Breast epithelium (tissue), 3 donors: ENCODE measurements at regions not wholly inside any gene's neighbourhood (a gene's known extent, or its start where the extent isn't known, plus 50 kb on each side); places are given as distances from the start of the nearest gene placed in this dataset.

Source experiments
- CTCF ChIP-seq, 3 donors: fragments of 450-650 bp; IDR thresholded peaks; one replicate each; pipeline ENCODE4 v1.5.1; 2016 to 2017; ENCODE audit warnings: antibody characterized with exemption in 3 of 3, mild to moderate bottlenecking in 3 of 3, moderate library complexity in 3 of 3
- POLR2A ChIP-seq: fragments of 450-650 bp; IDR thresholded peaks from one replicate; pipeline ENCODE4 v1.6.1; 2016; ENCODE audit warnings: antibody characterized with exemption, mild to moderate bottlenecking, moderate library complexity
- POLR2AphosphoS5 ChIP-seq, 3 donors: sonication (generic); formaldehyde crosslinking; IDR thresholded peaks; one replicate each; pipeline ENCODE4 v1.6.1; 2017; ENCODE audit warnings: antibody characterized with exemption in 3 of 3

- TF ChIP-seq CTCF (IDR thresholded peaks at IDR 0.05), result no peak
- TF ChIP-seq POLR2AphosphoS5 (IDR thresholded peaks at IDR 0.05), result no peak
- no peak for TF ChIP-seq POLR2A
Measured at GRCh38 chr3:135348690-135349089, 553.6 kb downstream of the EPHB1 start.
